Neural crest cell (in vitro differentiated cells): ENCODE measurements at regions not wholly inside any gene's neighbourhood (a gene's known extent, or its start where the extent isn't known, plus 50 kb on each side); places are given as distances from the start of the nearest gene placed in this dataset.
"Not testable (repeated sequence)": the region's sequence is repeated elsewhere in the genome, so short reads cannot be mapped to it uniquely, and the experiment has no call there.

ENCODE experiments used
- DNase-seq: peaks from one replicate; pipeline ENCODE4 v3.0.0; 2021; ENCODE audit warnings: low read depth, mixed read lengths, low spot score
- H3K27ac Mint-ChIP-seq: one replicate; pipeline ENCODE4 v1.8.0; 2021; ENCODE audit warnings: mild to moderate bottlenecking, mixed read lengths; ENCODE audit not compliant: unreplicated experiment
- H3K27me3 Mint-ChIP-seq: 2 replicates; pipeline ENCODE4 v1.8.0; 2021; ENCODE audit warnings: low read depth, mild to moderate bottlenecking, mixed read lengths
- H3K36me3 Mint-ChIP-seq: 2 replicates; pipeline ENCODE4 v1.8.0; 2021; ENCODE audit warnings: low read depth, mild to moderate bottlenecking, mixed read lengths
- H3K4me1 Mint-ChIP-seq: 2 replicates; pipeline ENCODE4 v1.8.0; 2021; ENCODE audit warnings: mixed read lengths
- H3K4me3 Mint-ChIP-seq: one replicate; pipeline ENCODE4 v1.8.0; 2021; ENCODE audit warnings: mild to moderate bottlenecking, mixed read lengths
- H3K9me3 Mint-ChIP-seq: 2 replicates; pipeline ENCODE4 v1.8.0; 2021; ENCODE audit warnings: mixed read lengths
- TF ChIP-seq, protein P1 (sequence below): fragments of 200-600 bp; sonication (generic); conservative IDR thresholded peaks from 2 replicates; pipeline ENCODE4 v1.5.0; 2021; ENCODE audit warnings: antibody characterized with exemption, mild to moderate bottlenecking

- Mint-ChIP-seq H3K9me3 (peaks cover 5% of the 10 kb centered on the region), H3K36me3 (peaks cover 11% of the 10 kb centered on the region), H3K27ac (no peak overlapping the region), H3K4me1 (peaks cover 22% of the 10 kb centered on the region), H3K4me3 (no peak overlapping the region), H3K27me3 (no peaks in the 10 kb centered on the region)
- no peak for DNase-seq
- TF ChIP-seq, protein P1, sequence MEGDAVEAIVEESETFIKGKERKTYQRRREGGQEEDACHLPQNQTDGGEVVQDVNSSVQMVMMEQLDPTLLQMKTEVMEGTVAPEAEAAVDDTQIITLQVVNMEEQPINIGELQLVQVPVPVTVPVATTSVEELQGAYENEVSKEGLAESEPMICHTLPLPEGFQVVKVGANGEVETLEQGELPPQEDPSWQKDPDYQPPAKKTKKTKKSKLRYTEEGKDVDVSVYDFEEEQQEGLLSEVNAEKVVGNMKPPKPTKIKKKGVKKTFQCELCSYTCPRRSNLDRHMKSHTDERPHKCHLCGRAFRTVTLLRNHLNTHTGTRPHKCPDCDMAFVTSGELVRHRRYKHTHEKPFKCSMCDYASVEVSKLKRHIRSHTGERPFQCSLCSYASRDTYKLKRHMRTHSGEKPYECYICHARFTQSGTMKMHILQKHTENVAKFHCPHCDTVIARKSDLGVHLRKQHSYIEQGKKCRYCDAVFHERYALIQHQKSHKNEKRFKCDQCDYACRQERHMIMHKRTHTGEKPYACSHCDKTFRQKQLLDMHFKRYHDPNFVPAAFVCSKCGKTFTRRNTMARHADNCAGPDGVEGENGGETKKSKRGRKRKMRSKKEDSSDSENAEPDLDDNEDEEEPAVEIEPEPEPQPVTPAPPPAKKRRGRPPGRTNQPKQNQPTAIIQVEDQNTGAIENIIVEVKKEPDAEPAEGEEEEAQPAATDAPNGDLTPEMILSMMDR = no peak
Measured at GRCh38 chr17:13885550-13885949, 183.8 kb upstream of the COX10 start.

- no peak overlapping the region for H3K27ac Mint-ChIP-seq
Measured at GRCh38 chr17:13885953-13886889, 183.1 kb upstream of the COX10 start.

DNA sequence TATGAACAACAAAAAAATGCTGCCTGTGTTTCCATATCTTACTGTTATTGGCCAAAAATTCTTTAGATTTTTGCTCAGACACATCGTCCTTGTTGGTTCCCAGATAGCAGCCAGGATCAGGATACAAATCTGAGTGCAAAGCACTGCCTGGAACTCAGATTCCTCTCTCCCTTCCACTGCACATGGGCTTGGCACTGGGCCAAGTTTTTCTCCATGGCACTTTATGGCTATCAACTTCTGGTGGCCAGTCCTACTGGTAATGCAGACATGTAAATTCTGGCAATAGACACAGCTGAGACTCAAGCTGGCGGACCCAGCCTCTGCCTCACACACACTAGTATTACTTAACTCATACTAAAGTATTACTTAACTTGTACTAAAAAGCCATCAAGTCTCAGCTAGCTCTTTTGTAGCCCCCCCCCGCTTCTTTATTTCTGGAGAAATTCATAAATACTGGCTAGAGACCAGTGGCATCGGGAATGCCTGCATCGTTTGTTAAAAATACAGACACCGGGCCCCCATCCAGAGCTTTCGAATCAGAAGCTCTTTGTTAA, 181.2 kb upstream of the COX10 start:
- Mint-ChIP-seq H3K36me3 (peaks cover 5% of the 10 kb centered on the region), H3K4me3 (no peak overlapping the region), H3K27ac (peak overlapping the region; percentile 51), H3K27me3 (no peaks in the 10 kb centered on the region), H3K9me3 (peaks cover 2% of the 10 kb centered on the region), H3K4me1 (peaks cover 22% of the 10 kb centered on the region)
- TF ChIP-seq, protein P1 = no peak
- DNase-seq = no peak

More at GRCh38 chr17:13885953-13886889, 183.1 kb upstream of the COX10 start:
- no peaks in the 10 kb centered on the region for H3K27me3 Mint-ChIP-seq
- DNase-seq = no peak
- TF ChIP-seq, protein P1 = no peak
- no peak overlapping the region for H3K4me3 Mint-ChIP-seq
- peaks cover 11% of the 10 kb centered on the region for H3K36me3 Mint-ChIP-seq
- H3K4me1 Mint-ChIP-seq = peaks cover 22% of the 10 kb centered on the region
- H3K9me3 Mint-ChIP-seq = peaks cover 5% of the 10 kb centered on the region

- H3K27ac Mint-ChIP-seq, H3K4me1 Mint-ChIP-seq, DNase-seq: not testable (repeated sequence)
Measured at GRCh38 chr17:13908971-13909370, 160.3 kb upstream of the COX10 start.

DNA sequence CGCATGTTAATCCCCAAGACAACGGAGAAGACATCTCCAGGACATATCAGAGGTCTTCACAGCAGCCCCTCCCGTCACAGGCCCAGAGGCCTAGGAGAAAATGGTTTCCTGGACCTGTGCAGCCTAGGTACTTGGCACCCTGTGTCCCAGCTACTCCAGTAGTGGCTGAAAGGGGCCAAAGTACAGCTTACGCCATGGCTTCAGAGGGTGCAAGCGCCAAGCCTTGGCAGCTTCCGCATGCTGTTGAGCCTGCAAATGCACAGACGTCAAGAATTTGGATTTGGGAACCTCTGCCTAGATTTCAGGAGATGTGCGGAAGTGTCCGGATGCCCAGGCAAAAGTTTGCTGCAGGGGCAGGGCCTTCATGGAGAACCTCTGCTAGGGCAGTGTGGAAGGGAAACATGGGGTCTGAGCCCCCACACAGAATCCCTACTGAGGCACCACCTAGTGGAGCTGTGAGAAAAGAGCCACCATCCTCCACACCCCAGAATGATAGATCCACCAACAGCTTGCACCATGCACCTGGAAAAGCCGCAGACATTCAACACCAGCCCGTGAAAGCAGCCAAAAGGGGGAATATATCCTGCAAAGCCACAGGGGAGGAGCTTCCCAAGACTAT, 159.3 kb upstream of the COX10 start:
- no peak for DNase-seq
- no peaks in the 10 kb centered on the region for H3K27me3 Mint-ChIP-seq
- H3K9me3 Mint-ChIP-seq = peaks cover 2% of the 10 kb centered on the region
- no peaks in the 10 kb centered on the region for H3K36me3 Mint-ChIP-seq
- H3K4me1 Mint-ChIP-seq = peaks cover 3% of the 10 kb centered on the region
- H3K27ac Mint-ChIP-seq = no peak overlapping the region
- TF ChIP-seq, protein P1 = no peak
- no peak overlapping the region for H3K4me3 Mint-ChIP-seq

More at GRCh38 chr17:13908971-13909370, 160.3 kb upstream of the COX10 start:
- H3K36me3 Mint-ChIP-seq, H3K9me3 Mint-ChIP-seq, H3K4me3 Mint-ChIP-seq, H3K27me3 Mint-ChIP-seq: not testable (repeated sequence)

GRCh38 chr17:13917634-13918033, 151.7 kb upstream of the COX10 start:
- no peaks in the 10 kb centered on the region for H3K27me3 Mint-ChIP-seq
- H3K27ac Mint-ChIP-seq = no peak overlapping the region
- no peaks in the 10 kb centered on the region for H3K9me3 Mint-ChIP-seq
- no peak overlapping the region for H3K4me3 Mint-ChIP-seq
- H3K36me3 Mint-ChIP-seq = peaks cover 6% of the 10 kb centered on the region
- no peak for DNase-seq
- peaks cover 17% of the 10 kb centered on the region for H3K4me1 Mint-ChIP-seq
- TF ChIP-seq, protein P1 = no peak
